ENCODE measurements at regions not wholly inside any gene's neighbourhood (a gene's known extent, or its start where the extent isn't known, plus 50 kb on each side); places are given as distances from the start of the nearest gene placed in this dataset.
"Not testable (repeated sequence)": the region's sequence is repeated elsewhere in the genome, so short reads cannot be mapped to it uniquely, and the experiment has no call there.

- not testable (repeated sequence) for TF ChIP-seq CTCF (IDR thresholded peaks at IDR 0.05); MYBL2 (CRISPR knock-in tag; IDR thresholded peaks at IDR 0.05); CREB1 (CRISPR knock-in tag; IDR thresholded peaks at IDR 0.05); IRF2 (CRISPR knock-in tag; IDR thresholded peaks at IDR 0.05; ENCODE audit: borderline replicate concordance, low read depth); ATF1 (CRISPR knock-in tag; IDR thresholded peaks at IDR 0.05); TEAD4 (CRISPR knock-in tag; IDR thresholded peaks at IDR 0.05); ZBTB43 (CRISPR knock-in tag; IDR thresholded peaks at IDR 0.05); EMX1 (CRISPR knock-in tag; IDR thresholded peaks at IDR 0.05); CBFB (CRISPR knock-in tag; IDR thresholded peaks at IDR 0.05; ENCODE audit: low read depth); ZNF138 (CRISPR knock-in tag; conservative IDR thresholded peaks at IDR 0.05); ZSCAN18 (CRISPR knock-in tag; IDR thresholded peaks at IDR 0.05)
- TF ChIP-seq, protein P1, sequence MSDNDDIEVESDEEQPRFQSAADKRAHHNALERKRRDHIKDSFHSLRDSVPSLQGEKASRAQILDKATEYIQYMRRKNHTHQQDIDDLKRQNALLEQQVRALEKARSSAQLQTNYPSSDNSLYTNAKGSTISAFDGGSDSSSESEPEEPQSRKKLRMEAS (CRISPR knock-in tag; IDR thresholded peaks at IDR 0.05): not testable (repeated sequence)
- TF ChIP-seq, protein P2, sequence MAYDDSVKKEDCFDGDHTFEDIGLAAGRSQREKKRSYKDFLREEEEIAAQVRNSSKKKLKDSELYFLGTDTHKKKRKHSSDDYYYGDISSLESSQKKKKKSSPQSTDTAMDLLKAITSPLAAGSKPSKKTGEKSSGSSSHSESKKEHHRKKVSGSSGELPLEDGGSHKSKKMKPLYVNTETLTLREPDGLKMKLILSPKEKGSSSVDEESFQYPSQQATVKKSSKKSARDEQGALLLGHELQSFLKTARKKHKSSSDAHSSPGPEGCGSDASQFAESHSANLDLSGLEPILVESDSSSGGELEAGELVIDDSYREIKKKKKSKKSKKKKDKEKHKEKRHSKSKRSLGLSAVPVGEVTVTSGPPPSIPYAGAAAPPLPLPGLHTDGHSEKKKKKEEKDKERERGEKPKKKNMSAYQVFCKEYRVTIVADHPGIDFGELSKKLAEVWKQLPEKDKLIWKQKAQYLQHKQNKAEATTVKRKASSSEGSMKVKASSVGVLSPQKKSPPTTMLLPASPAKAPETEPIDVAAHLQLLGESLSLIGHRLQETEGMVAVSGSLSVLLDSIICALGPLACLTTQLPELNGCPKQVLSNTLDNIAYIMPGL (CRISPR knock-in tag; IDR thresholded peaks at IDR 0.05): not testable (repeated sequence)
These were observed 1658.4 kb downstream of the SPATA31A7 start for GRCh38 chr9:62848258-62848657.
